ENCODE measurements at regions not wholly inside any gene's neighbourhood (a gene's known extent, or its start where the extent isn't known, plus 50 kb on each side); places are given as distances from the start of the nearest gene placed in this dataset.

DNA sequence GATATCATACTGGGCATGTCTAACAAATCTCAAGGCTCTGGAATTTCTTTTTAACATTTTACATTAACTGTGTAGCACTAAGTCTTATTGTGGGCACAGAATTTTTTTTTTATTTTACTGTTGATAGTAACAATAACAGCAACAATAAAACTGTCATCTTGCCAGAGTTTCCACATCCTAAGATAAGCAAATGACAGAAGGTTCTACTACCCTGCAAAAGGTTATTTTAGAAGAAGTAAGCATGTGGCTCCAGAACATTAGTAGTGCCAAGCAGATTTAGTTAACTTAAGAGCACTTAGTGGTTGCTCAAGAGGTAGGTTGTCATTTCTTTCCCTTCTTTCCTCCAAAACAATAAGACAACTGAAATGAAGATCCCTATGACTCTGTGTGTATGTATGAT is 743.0 kb upstream of the CBLB start:
- no peak for ATAC-seq (ENCODE audit: low FRiP score in 2 of 2)
- Histone ChIP-seq H3K9me3 (peaks cover 0 to 5% (median 0%) of the 10 kb centered on the region in 4 donors), H3K4me1 (peaks cover 0 to 3% (median 0%) of the 10 kb centered on the region in 4 donors), H3K27me3 (no peaks in the 10 kb centered on the region), H3K27ac (no peak overlapping the region), H3K36me3 (no peaks in the 10 kb centered on the region), H3K4me3 (no peak overlapping the region)
- TF ChIP-seq, protein P1, sequence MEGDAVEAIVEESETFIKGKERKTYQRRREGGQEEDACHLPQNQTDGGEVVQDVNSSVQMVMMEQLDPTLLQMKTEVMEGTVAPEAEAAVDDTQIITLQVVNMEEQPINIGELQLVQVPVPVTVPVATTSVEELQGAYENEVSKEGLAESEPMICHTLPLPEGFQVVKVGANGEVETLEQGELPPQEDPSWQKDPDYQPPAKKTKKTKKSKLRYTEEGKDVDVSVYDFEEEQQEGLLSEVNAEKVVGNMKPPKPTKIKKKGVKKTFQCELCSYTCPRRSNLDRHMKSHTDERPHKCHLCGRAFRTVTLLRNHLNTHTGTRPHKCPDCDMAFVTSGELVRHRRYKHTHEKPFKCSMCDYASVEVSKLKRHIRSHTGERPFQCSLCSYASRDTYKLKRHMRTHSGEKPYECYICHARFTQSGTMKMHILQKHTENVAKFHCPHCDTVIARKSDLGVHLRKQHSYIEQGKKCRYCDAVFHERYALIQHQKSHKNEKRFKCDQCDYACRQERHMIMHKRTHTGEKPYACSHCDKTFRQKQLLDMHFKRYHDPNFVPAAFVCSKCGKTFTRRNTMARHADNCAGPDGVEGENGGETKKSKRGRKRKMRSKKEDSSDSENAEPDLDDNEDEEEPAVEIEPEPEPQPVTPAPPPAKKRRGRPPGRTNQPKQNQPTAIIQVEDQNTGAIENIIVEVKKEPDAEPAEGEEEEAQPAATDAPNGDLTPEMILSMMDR (IDR thresholded peaks at IDR 0.05) = no peak
- TF ChIP-seq EP300 (IDR thresholded peaks at IDR 0.05) = no peak
- TF ChIP-seq POLR2AphosphoS5 (IDR thresholded peaks at IDR 0.05) = no peak
- no peak for TF ChIP-seq POLR2A (IDR thresholded peaks at IDR 0.05)
- no peak for DNase-seq

GRCh38 chr3:106616556-106616955 is 747.7 kb upstream of the CBLB start:
- DNase-seq (no peak), ATAC-seq (ENCODE audit: low FRiP score in 2 of 2) (no peak)
- Histone ChIP-seq H3K4me3 (no peak overlapping the region), H3K36me3 (no peaks in the 10 kb centered on the region), H3K4me1 (no peaks in the 10 kb centered on the region), H3K9me3 (peaks cover 0 to 5% (median 0%) of the 10 kb centered on the region in 4 donors), H3K27me3 (no peaks in the 10 kb centered on the region), H3K27ac (no peak overlapping the region)
- 70 to 76% methylated on average over 3 of the region's 3 CpGs for WGBS, 2 donors
- TF ChIP-seq POLR2A (IDR thresholded peaks at IDR 0.05) = no peak
- TF ChIP-seq, protein P1 (IDR thresholded peaks at IDR 0.05) = no peak
- TF ChIP-seq POLR2AphosphoS5 (IDR thresholded peaks at IDR 0.05) = no peak
- no peak for TF ChIP-seq EP300 (IDR thresholded peaks at IDR 0.05)

DNA sequence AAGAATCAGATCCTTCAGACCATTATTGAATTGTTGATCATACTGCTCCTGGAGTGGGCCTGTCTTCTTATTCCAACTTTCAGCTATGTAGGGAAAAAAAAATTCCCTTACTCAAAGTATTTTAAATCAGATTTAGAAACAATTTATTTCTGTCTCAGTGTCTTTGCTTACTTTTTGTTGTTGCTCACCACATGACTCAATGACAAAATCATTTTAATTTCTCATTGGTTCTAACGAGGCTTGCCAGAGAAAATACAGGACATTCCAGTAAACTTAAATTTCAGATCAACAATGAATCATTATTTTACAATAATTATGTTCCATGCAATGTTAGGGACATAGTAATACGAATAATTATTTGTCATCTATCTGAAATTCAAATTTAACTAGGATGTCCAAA is 748.5 kb upstream of the CBLB start:
- Histone ChIP-seq H3K9me3 (peaks cover 0 to 5% (median 0%) of the 10 kb centered on the region in 4 donors), H3K27me3 (no peaks in the 10 kb centered on the region), H3K27ac (no peak overlapping the region), H3K4me3 (no peak overlapping the region), H3K4me1 (no peaks in the 10 kb centered on the region), H3K36me3 (no peaks in the 10 kb centered on the region)
- ATAC-seq (ENCODE audit: low FRiP score in 2 of 2) (no peak), DNase-seq (no peak)
- TF ChIP-seq, protein P1 (IDR thresholded peaks at IDR 0.05) = no peak
- TF ChIP-seq POLR2AphosphoS5 (IDR thresholded peaks at IDR 0.05) = no peak
- no peak for TF ChIP-seq POLR2A (IDR thresholded peaks at IDR 0.05)
- no peak for TF ChIP-seq EP300 (IDR thresholded peaks at IDR 0.05)
- WGBS, 2 donors = 81 to 82% methylated on average over 2 of the region's 2 CpGs

- TF ChIP-seq POLR2A (IDR thresholded peaks at IDR 0.05) (no peak), EP300 (IDR thresholded peaks at IDR 0.05) (no peak), POLR2AphosphoS5 (IDR thresholded peaks at IDR 0.05) (no peak)
- TF ChIP-seq, protein P1 (IDR thresholded peaks at IDR 0.05) = no peak
- H3K4me3 ChIP-seq = no peak overlapping the region
- H3K36me3 ChIP-seq = no peaks in the 10 kb centered on the region
- WGBS, 2 donors = 98 to 100% methylated on average over 1 of the region's 1 CpG
- no peak overlapping the region for H3K27ac ChIP-seq
- no peak for DNase-seq
- no peak for ATAC-seq (ENCODE audit: low FRiP score in 2 of 2)
- no peaks in the 10 kb centered on the region for H3K9me3 ChIP-seq
- no peaks in the 10 kb centered on the region for H3K27me3 ChIP-seq
- no peaks in the 10 kb centered on the region for H3K4me1 ChIP-seq
Measured at GRCh38 chr3:106620646-106621045, 751.8 kb upstream of the CBLB start.

DNA sequence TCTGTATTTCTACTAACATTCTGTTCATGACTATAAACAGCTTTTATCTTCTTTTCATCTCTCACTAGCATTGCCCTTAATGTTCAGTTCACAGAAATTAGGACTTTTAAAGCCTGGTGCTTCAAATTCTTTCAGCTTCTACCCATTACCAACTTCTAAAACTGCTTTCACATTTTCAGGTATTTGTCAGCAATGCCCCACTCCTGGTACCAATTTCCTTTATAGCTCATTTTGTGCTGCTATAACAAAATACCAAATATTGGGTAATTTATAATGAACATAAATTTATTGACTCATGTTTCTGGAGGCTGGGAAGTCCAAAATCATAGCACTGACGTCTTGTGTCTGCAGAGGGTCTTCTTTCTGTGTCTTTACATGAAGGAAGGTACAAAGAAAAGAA is 753.1 kb upstream of the CCDC54 start:
- WGBS, 2 donors = 79 to 88% methylated on average over 1 of the region's 1 CpG
- Histone ChIP-seq H3K27ac (no peak overlapping the region), H3K4me1 (no peaks in the 10 kb centered on the region), H3K9me3 (no peaks in the 10 kb centered on the region), H3K27me3 (no peaks in the 10 kb centered on the region), H3K36me3 (no peaks in the 10 kb centered on the region), H3K4me3 (no peak overlapping the region)
- DNase-seq (no peak), ATAC-seq (ENCODE audit: low FRiP score in 2 of 2) (no peak)
- TF ChIP-seq POLR2AphosphoS5 (IDR thresholded peaks at IDR 0.05) (no peak), POLR2A (IDR thresholded peaks at IDR 0.05) (no peak), EP300 (IDR thresholded peaks at IDR 0.05) (no peak)
- TF ChIP-seq, protein P1 (IDR thresholded peaks at IDR 0.05) = no peak

All from upper lobe of left lung (tissue), 6 donors.